ENCODE measurements at regions not wholly inside any gene's neighbourhood (a gene's known extent, or its start where the extent isn't known, plus 50 kb on each side); places are given as distances from the start of the nearest gene placed in this dataset.
A peak's percentile ranks its signal among the peaks of the same experiment; 100 is the strongest.

- TF ChIP-seq NKRF (conservative IDR thresholded peaks at IDR 0.05) (no peak), USF2 (IDR thresholded peaks at IDR 0.05; ENCODE audit: borderline replicate concordance, low read depth, low read length) (no peak)
Measured at GRCh38 chr4:123323998-123324397, 72.6 kb upstream of the SPRY1 start (continued).

DNA sequence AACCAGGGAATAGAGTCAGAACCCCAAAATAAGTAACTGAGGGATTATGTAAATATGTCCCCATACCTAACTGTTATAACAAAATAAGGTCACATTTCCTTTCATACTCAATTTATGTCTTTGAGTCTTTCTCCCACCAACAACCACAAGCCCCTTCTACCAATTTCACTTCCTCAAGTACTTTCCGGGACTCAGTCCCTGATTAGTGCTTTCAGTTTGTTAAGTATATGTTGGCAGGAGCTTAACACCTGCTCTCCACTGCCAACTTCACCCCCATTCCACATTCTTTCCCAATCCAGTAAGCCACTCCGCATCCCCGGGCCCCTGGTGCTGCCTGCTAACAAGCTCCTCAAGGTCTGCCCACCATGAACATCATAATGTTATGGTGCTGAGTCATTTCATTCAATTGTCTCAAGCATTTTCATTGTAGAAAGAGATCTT is 71.3 kb upstream of the SPRY1 start:
- Histone ChIP-seq H3K27ac (ENCODE audit: control insufficient read depth, insufficient read depth) (no peak overlapping the region), H3K36me3 (ENCODE audit: control insufficient read depth in 2 of 2, insufficient read depth in 2 of 2, low read length in 1 of 2) (no peaks in the 10 kb centered on the region), H2AFZ (ENCODE audit: control insufficient read depth, low read depth, low read length) (peak overlapping the region; percentile 31; the same call in 1 of the 2 replicates), H3K79me2 (ENCODE audit: control insufficient read depth, insufficient read depth, low read length) (no peaks in the 10 kb centered on the region), H3K4me2 (ENCODE audit: control insufficient read depth, insufficient read depth) (peak overlapping the region; percentile 44; the same call in 1 of the 2 replicates), H3K9ac (ENCODE audit: control insufficient read depth, insufficient read depth, low read length) (no peak overlapping the region), H3K27me3 (replicated peaks in 1 of 2; ENCODE audit: control insufficient read depth in 2 of 2, insufficient read depth in 2 of 2, low read length in 1 of 2) (no peaks in the 10 kb centered on the region), H3K4me1 (ENCODE audit: control insufficient read depth, insufficient read depth, low read length) (peaks cover 4% of the 10 kb centered on the region; the same call in 1 of the 2 replicates), H4K20me1 (ENCODE audit: control insufficient read depth, insufficient read depth) (no peaks in the 10 kb centered on the region), H3K4me3 (no peak overlapping the region), H3K9me3 (replicated peaks; ENCODE audit: control insufficient read depth, insufficient read depth, low read length) (no peaks in the 10 kb centered on the region; the same call in 1 of the 3 replicates)
- no TSS peak for BruUV-seq (replicated peaks)
- ChIA-PET POLR2A (no interaction called here), CTCF (interaction anchor here (0.7 to 2.4 kb wide), 4 partner anchors 9 to 66 kb away, joined by 3 to 6 read pairs (median 3); no protein-coding TSS in a partner anchor), RAD21 (ENCODE audit: unreplicated experiment) (interaction anchor here (1.2 to 2.0 kb wide), 2 partner anchors 85 to 324 kb away, joined by 6 to 9 read pairs; no protein-coding TSS in a partner anchor), SMC1A (ENCODE audit: uncharacterized antibody, unreplicated experiment) (interaction anchor here (0.6 to 2.1 kb wide), 9 partner anchors 9 to 932 kb away, joined by 3 to 8 read pairs (median 4); no protein-coding TSS in a partner anchor)
- DNase-seq (ENCODE audit: low read depth, low spot score), result peak; percentile 75
- in situ Hi-C loops (cut with MboI) (no loop called here), intact Hi-C loops (cut with micrococcal nuclease; ENCODE audit: unreplicated experiment) (no loop called here)
- WGBS (ENCODE audit: insufficient coverage, insufficient replicate concordance, low lambda C conversion rate, missing lambda C conversion rate), result 2% methylated on average over 3 of the region's 3 CpGs
- FAIRE-seq, result peak; percentile 85
- peak; percentile 97 for ATAC-seq
- TF ChIP-seq IKZF1 (conservative IDR thresholded peaks at IDR 0.05) (peak; percentile 93), PML (IDR thresholded peaks at IDR 0.05; ENCODE audit: low read length) (0 out of 2 replicates have a peak, but pooled peaks have one; percentile 53), CHD2 (IDR thresholded peaks at IDR 0.05; ENCODE audit: borderline replicate concordance, low read depth, low read length) (peak; percentile 70; the same call in 1 of the 2 replicates), REST (IDR thresholded peaks at IDR 0.05; ENCODE audit: low read depth, low read length) (no peak), CBX3 (IDR thresholded peaks at IDR 0.05; ENCODE audit: borderline replicate concordance, low read depth) (no peak), ZBED1 (IDR thresholded peaks at IDR 0.05; ENCODE audit: borderline replicate concordance) (no peak), SMARCA5 (IDR thresholded peaks at IDR 0.05) (peak; percentile 50; the same call in 1 of the 2 replicates), PAX5 (IDR thresholded peaks at IDR 0.05; ENCODE audit: borderline replicate concordance, low read depth, low read length) (peak; percentile 65; the same call in 1 of the 2 replicates), EP300 (IDR thresholded peaks at IDR 0.05; ENCODE audit: borderline replicate concordance in 1 of 2, control insufficient read depth in 1 of 2, low read depth in 2 of 2, low read length in 2 of 2) (peak; percentile 57 to 91), TARDBP (IDR thresholded peaks at IDR 0.05; ENCODE audit: borderline replicate concordance) (no peak), BHLHE40 (IDR thresholded peaks at IDR 0.05; ENCODE audit: borderline replicate concordance in 1 of 2, low read depth in 2 of 2, low read length in 1 of 2) (peak; percentile 13 to 21; a peak in 1 of 4 replicates), BACH1 (IDR thresholded peaks at IDR 0.05; ENCODE audit: borderline replicate concordance) (peak; percentile 48; the same call in 1 of the 2 replicates)
- TF ChIP-seq, protein P1, sequence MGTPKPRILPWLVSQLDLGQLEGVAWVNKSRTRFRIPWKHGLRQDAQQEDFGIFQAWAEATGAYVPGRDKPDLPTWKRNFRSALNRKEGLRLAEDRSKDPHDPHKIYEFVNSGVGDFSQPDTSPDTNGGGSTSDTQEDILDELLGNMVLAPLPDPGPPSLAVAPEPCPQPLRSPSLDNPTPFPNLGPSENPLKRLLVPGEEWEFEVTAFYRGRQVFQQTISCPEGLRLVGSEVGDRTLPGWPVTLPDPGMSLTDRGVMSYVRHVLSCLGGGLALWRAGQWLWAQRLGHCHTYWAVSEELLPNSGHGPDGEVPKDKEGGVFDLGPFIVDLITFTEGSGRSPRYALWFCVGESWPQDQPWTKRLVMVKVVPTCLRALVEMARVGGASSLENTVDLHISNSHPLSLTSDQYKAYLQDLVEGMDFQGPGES (IDR thresholded peaks at IDR 0.05), result no peak
